Tibial nerve (tissue), 4 donors: ENCODE measurements at regions not wholly inside any gene's neighbourhood (a gene's known extent, or its start where the extent isn't known, plus 50 kb on each side); places are given as distances from the start of the nearest gene placed in this dataset.

Experiments used
- EP300 ChIP-seq, 2 donors: sonication (generic); formaldehyde crosslinking; IDR thresholded peaks; one replicate each; pipeline ENCODE4 v1.6.1; 2017; ENCODE audit warnings: antibody characterized with exemption in 2 of 2, mild to moderate bottlenecking in 1 of 2
- POLR2A ChIP-seq, 2 donors: fragments of 450-650 bp; IDR thresholded peaks; one replicate each; pipeline ENCODE4 v1.6.1; 2017; ENCODE audit warnings: antibody characterized with exemption in 2 of 2, mild to moderate bottlenecking in 2 of 2, moderate library complexity in 2 of 2
- TF ChIP-seq, protein P1 (sequence below), 5 experiments: fragments of 200-600 bp in 3 of 5; fragments of 450-650 bp in 2 of 5; sonication (generic) in 3 of 5; IDR thresholded peaks; one replicate each; pipeline ENCODE4 v1.5.1; 2016 to 2019; ENCODE audit warnings: antibody characterized with exemption in 5 of 5, mild to moderate bottlenecking in 3 of 5, moderate library complexity in 2 of 5

DNA sequence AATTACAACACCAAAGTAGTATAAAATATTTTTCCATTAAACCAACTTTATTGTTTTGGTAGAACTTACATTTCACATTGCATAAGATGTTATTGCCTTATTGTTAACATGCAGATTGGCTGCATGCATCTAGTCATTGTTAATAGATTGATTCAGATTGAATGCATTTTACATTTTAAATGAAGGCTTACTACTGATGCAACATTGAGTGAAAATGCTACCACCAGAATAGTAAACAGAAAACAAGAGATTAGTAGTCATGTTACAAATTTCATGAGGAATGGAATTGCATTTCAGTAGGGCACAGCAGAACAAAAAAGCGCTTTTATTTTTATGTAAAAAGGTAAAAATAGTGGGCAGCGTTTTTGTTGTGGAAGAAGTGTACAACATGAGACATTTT lies 298.3 kb downstream of the ARL4A start:
- TF ChIP-seq, protein P1, sequence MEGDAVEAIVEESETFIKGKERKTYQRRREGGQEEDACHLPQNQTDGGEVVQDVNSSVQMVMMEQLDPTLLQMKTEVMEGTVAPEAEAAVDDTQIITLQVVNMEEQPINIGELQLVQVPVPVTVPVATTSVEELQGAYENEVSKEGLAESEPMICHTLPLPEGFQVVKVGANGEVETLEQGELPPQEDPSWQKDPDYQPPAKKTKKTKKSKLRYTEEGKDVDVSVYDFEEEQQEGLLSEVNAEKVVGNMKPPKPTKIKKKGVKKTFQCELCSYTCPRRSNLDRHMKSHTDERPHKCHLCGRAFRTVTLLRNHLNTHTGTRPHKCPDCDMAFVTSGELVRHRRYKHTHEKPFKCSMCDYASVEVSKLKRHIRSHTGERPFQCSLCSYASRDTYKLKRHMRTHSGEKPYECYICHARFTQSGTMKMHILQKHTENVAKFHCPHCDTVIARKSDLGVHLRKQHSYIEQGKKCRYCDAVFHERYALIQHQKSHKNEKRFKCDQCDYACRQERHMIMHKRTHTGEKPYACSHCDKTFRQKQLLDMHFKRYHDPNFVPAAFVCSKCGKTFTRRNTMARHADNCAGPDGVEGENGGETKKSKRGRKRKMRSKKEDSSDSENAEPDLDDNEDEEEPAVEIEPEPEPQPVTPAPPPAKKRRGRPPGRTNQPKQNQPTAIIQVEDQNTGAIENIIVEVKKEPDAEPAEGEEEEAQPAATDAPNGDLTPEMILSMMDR (IDR thresholded peaks at IDR 0.05), result no peak
- TF ChIP-seq POLR2A (IDR thresholded peaks at IDR 0.05) (no peak), EP300 (IDR thresholded peaks at IDR 0.05) (no peak)
